Endothelial cell of umbilical vein (primary cell): ENCODE measurements at regions not wholly inside any gene's neighbourhood (a gene's known extent, or its start where the extent isn't known, plus 50 kb on each side); places are given as distances from the start of the nearest gene placed in this dataset.

Experiments
- BruUV-seq: library from RNA; stranded (reverse); fragments of 400-500 nt; replicated peaks from 2 replicates; lab custom pipeline; 2021; lab: Mats Ljungman, UMichigan
- CTCF ChIA-PET: fragments of 300-600, 350-600 bp; sonication (Branson Sonifier 250); formaldehyde crosslinking; loops from one replicate; lab custom pipeline; 2021; ENCODE audit warnings: antibody characterized with exemption, inconsistent platforms; lab: Charles Lee
- POLR2A ChIA-PET: fragments of 300-600, 350-600 bp; sonication (Branson Sonifier 250); formaldehyde crosslinking; loops from one replicate; lab custom pipeline; 2021; ENCODE audit warnings: antibody characterized with exemption, inconsistent platforms; lab: Charles Lee
- DNase-seq: peaks from one replicate; pipeline ENCODE4 v3.0.0-alpha.2; 2011; ENCODE audit warnings: low read depth, low spot score
- FAIRE-seq: peaks from 2 replicates; lab custom pipeline; 2011; peaks lifted over from hg19 to GRCh38; lab: Jason Lieb, UNC
- H2AFZ ChIP-seq: 2 replicates; pipeline ENCODE4 v1.6.0; 2012; ENCODE audit warnings: low read depth, low read length, control low read depth, inconsistent platforms
- H3K27ac ChIP-seq: 2 replicates; pipeline ENCODE4 v1.5.1; 2011; ENCODE audit warnings: low read depth, mild to moderate bottlenecking, control low read depth, low read length, moderate library complexity; ENCODE audit not compliant: insufficient read depth
- H3K27me3 ChIP-seq, 2 experiments: 2 replicates each; pipeline versions ENCODE4 v1.6.0 to v1.6.1; 2011; ENCODE audit warnings: low read length in 2 of 2, mixed read lengths in 1 of 2; ENCODE audit not compliant: control insufficient read depth in 2 of 2, insufficient read depth in 2 of 2
- H3K36me3 ChIP-seq, 2 experiments: 2 replicates in 1 of 2; 3 replicates in 1 of 2; pipeline ENCODE4 v1.5.1; 2011; ENCODE audit warnings: low read length in 2 of 2, mild to moderate bottlenecking in 1 of 2, moderate library complexity in 1 of 2; ENCODE audit not compliant: control insufficient read depth in 2 of 2, insufficient read depth in 2 of 2; ENCODE audit errors: extremely low read depth in 1 of 2
- H3K4me1 ChIP-seq: 3 replicates; pipeline ENCODE4 v1.5.1; 2011; ENCODE audit warnings: mild to moderate bottlenecking, low read length; ENCODE audit not compliant: control insufficient read depth, insufficient read depth; ENCODE audit errors: extremely low read depth
- H3K4me2 ChIP-seq: 2 replicates; pipeline ENCODE4 v1.6.1; 2011; ENCODE audit warnings: low read length, control low read depth, mixed read lengths; ENCODE audit not compliant: insufficient read depth
- H3K4me3 ChIP-seq, 3 experiments: fragments of 200-600 bp in 1 of 3; sonication (generic), shearing (Covaris generic) in 1 of 3; replicated peaks in 1 of 3; 2 replicates each; pipeline ENCODE4 v1.5.1; 2011 to 2016; ENCODE audit warnings: control low read depth in 3 of 3, low read length in 3 of 3, mild to moderate bottlenecking in 2 of 3, inconsistent platforms in 1 of 3, low read depth in 1 of 3, moderate library complexity in 1 of 3; ENCODE audit not compliant: insufficient read depth in 1 of 3
- H3K79me2 ChIP-seq: 2 replicates; pipeline ENCODE4 v1.6.0; 2012; ENCODE audit warnings: low read length, inconsistent platforms; ENCODE audit not compliant: control insufficient read depth, insufficient read depth
- H3K9ac ChIP-seq: replicated peaks from 2 replicates; pipeline ENCODE3; 2011; ENCODE audit warnings: low read length, control low read depth; ENCODE audit not compliant: insufficient read depth; ENCODE audit errors: extremely low read depth
- H3K9me1 ChIP-seq: replicated peaks from 3 replicates; pipeline ENCODE4 v1.6.0; 2011; ENCODE audit warnings: mild to moderate bottlenecking, low read length; ENCODE audit not compliant: control insufficient read depth, insufficient read depth; ENCODE audit errors: extremely low read depth
- H3K9me3 ChIP-seq: replicated peaks from 2 replicates; pipeline ENCODE4 v1.5.1; 2012; ENCODE audit warnings: low read length, inconsistent platforms; ENCODE audit not compliant: control insufficient read depth, insufficient read depth
- H4K20me1 ChIP-seq: replicated peaks from 2 replicates; pipeline ENCODE3; 2011; ENCODE audit warnings: mild to moderate bottlenecking, low read length; ENCODE audit not compliant: control insufficient read depth, insufficient read depth; ENCODE audit errors: extremely low read depth
- CTCF ChIP-seq, 2 donors: IDR thresholded peaks; 1 replicate in 1 of 2; 2 replicates in 1 of 2; pipeline ENCODE4 v1.5.1; 2011; ENCODE audit warnings: low read length in 2 of 2, mild to moderate bottlenecking in 2 of 2, moderate library complexity in 2 of 2, control low read depth in 1 of 2, inconsistent platforms in 1 of 2, low read depth in 1 of 2; ENCODE audit not compliant: insufficient read depth in 1 of 2; ENCODE audit errors: extremely low read depth in 1 of 2
- EZH2 ChIP-seq: IDR thresholded peaks from 2 replicates; pipeline ENCODE4 v1.6.1; 2012; ENCODE audit warnings: borderline replicate concordance, low read depth, mild to moderate bottlenecking, moderate library complexity, low read length, inconsistent platforms; ENCODE audit not compliant: severe bottlenecking
- FOS ChIP-seq: IDR thresholded peaks from 2 replicates; pipeline ENCODE4 v1.6.1; 2011; ENCODE audit warnings: mild to moderate bottlenecking, low read length, moderate library complexity, borderline replicate concordance; ENCODE audit not compliant: insufficient read depth
- GATA2 ChIP-seq: IDR thresholded peaks from 2 replicates; pipeline ENCODE4 v1.7.0; 2011; ENCODE audit warnings: low read depth, mild to moderate bottlenecking, moderate library complexity, mixed read lengths, low read length; ENCODE audit not compliant: insufficient read length, insufficient read depth
- JUN ChIP-seq: IDR thresholded peaks from 2 replicates; pipeline ENCODE4 v1.6.1; 2011; ENCODE audit warnings: borderline replicate concordance, low read depth; ENCODE audit not compliant: insufficient read length, insufficient read depth
- MYC ChIP-seq: IDR thresholded peaks from one replicate; pipeline ENCODE4 v1.6.1; 2011; ENCODE audit warnings: mild to moderate bottlenecking, low read depth, low read length
- POLR2A ChIP-seq: IDR thresholded peaks from 2 replicates; pipeline ENCODE4 v1.6.1; 2012; ENCODE audit warnings: low read depth, mild to moderate bottlenecking, control low read depth, low read length
- POLR2AphosphoS5 ChIP-seq: IDR thresholded peaks from 2 replicates; pipeline ENCODE4 v1.6.1; 2012; ENCODE audit warnings: low read depth, mild to moderate bottlenecking, control low read depth, low read length, moderate library complexity; ENCODE audit not compliant: insufficient read depth
- dilution Hi-C: fragments of 300-500 bp; cut with MboI; formaldehyde crosslinking; loops from one replicate; pipeline ENCODE4 v1.15.0; 2019; ENCODE audit warnings: low sequenced_read_pairs; ENCODE audit not compliant: extremely low pct_ligation_motif_present
- intact Hi-C: fragments of 100-400 bp; cut with micrococcal nuclease; formaldehyde crosslinking; loops from one replicate; pipeline ENCODE4 v1.10.0; 2022
- TF ChIP-seq, protein P1 (sequence below): IDR thresholded peaks from 2 replicates; pipeline ENCODE4 v1.6.1; 2011; ENCODE audit not compliant: insufficient read depth, insufficient read length

- dilution Hi-C loops (no loop called here), intact Hi-C loops (no loop called here)
- Histone ChIP-seq H3K9ac (no peak overlapping the region), H3K9me1 (no peaks in the 10 kb centered on the region), H3K4me3 (no peak overlapping the region), H3K4me1 (peaks cover 16% of the 10 kb centered on the region), H2AFZ (no peak overlapping the region), H3K9me3 (no peaks in the 10 kb centered on the region), H3K79me2 (no peaks in the 10 kb centered on the region), H3K4me2 (no peak overlapping the region), H3K27ac (no peak overlapping the region), H3K36me3 (no peaks in the 10 kb centered on the region), H3K27me3 (no peaks in the 10 kb centered on the region), H4K20me1 (no peaks in the 10 kb centered on the region)
- DNase-seq (peak; percentile 13), FAIRE-seq (no peak)
- ChIA-PET POLR2A (no interaction called here), CTCF (interaction anchor here (1.0 to 2.0 kb wide), 2 partner anchors 9 to 25 kb away, joined by 3 to 5 read pairs; no protein-coding TSS in a partner anchor)
- no peak for TF ChIP-seq POLR2A
- no peak for TF ChIP-seq FOS
- no peak for TF ChIP-seq JUN
- TF ChIP-seq POLR2AphosphoS5: no peak
- TF ChIP-seq, protein P1, sequence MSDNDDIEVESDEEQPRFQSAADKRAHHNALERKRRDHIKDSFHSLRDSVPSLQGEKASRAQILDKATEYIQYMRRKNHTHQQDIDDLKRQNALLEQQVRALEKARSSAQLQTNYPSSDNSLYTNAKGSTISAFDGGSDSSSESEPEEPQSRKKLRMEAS: no peak
- TF ChIP-seq EZH2: no peak
- no peak for TF ChIP-seq CTCF (IDR thresholded peaks at IDR 0.05; ENCODE audit: extremely low read depth in 1 of 2, insufficient read depth in 1 of 2, low read depth in 1 of 2, low read length in 2 of 2)
- no peak for TF ChIP-seq GATA2
- TF ChIP-seq MYC: no peak
- no TSS peak for BruUV-seq
These were observed 251.6 kb downstream of the RPS24 start for GRCh38 chr10:78285226-78285625.
